GM23248 (cell line): ENCODE measurements at regions not wholly inside any gene's neighbourhood (a gene's known extent, or its start where the extent isn't known, plus 50 kb on each side); places are given as distances from the start of the nearest gene placed in this dataset.

Experiments used
- EZH2 ChIP-seq: fragments of 200-600 bp; sonication (generic); IDR thresholded peaks from 2 replicates; pipeline ENCODE4 v1.6.1; 2018; ENCODE audit warnings: antibody characterized with exemption, mild to moderate bottlenecking; ENCODE audit not compliant: insufficient read depth, poor library complexity, severe bottlenecking
- EZH2phosphoT487 ChIP-seq: fragments of 200-600 bp; sonication (generic); IDR thresholded peaks from 2 replicates; pipeline ENCODE4 v1.6.1; 2018; ENCODE audit warnings: antibody characterized with exemption, moderate library complexity, mild to moderate bottlenecking, low read depth; ENCODE audit not compliant: insufficient read depth

- no peak for TF ChIP-seq EZH2phosphoT487
- no peak for TF ChIP-seq EZH2
These were observed 59.1 kb upstream of the RBM15 start for GRCh38 chr1:110280126-110280525.
